ENCODE measurements at regions not wholly inside any gene's neighbourhood (a gene's known extent, or its start where the extent isn't known, plus 50 kb on each side); places are given as distances from the start of the nearest gene placed in this dataset.

DNA sequence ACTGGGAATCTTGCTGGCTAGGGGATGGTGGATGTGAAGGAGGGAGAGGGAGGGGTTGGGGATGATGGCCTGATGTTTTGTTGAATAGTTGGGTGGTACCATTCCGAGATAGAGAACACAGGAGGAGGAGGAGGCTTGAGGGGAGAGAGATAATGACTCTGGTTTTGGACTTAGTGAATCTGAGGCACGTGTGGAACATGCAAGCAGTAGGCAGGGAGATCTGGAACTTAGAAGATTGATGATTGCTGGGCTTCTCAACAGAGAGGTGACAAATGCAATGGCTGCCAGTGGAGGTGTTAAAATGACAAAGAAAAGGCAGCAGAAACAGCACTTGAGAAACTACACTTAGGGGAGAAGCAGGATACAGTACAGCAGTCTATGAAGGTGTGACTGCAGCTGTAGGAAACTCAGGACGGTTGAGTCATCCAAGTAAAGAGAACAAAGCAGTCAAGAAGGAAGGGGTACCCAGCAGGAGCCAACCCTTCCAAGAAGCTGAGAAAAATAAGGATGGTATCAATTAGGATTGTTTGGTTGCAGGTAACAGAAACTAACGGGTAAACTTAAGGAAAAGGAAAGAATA is 186.8 kb upstream of the FOXN2 start:
- Histone ChIP-seq H3K4me1 (peaks cover 0 to 9% (median 0%) of the 10 kb centered on the region in 4 donors), H3K27ac (no peak overlapping the region), H3K27me3 (no peaks in the 10 kb centered on the region), H3K9me3 (no peaks in the 10 kb centered on the region), H3K4me3 (no peak overlapping the region), H3K36me3 (no peaks in the 10 kb centered on the region)
- in situ Hi-C loops (cut with MboI; ENCODE audit: low pct_ligation_motif_present in 1 of 4, low pct_unique_long_range_greater_than_20kb in 1 of 4, low sequenced_read_pairs in 3 of 4): no loop called here
- DNase-seq: no peak
- intact Hi-C loops (cut with DNase I; ENCODE audit: low total_unique reads): no loop called here
- TF ChIP-seq POLR2A (IDR thresholded peaks at IDR 0.05): no peak
- no peak for TF ChIP-seq CTCF (IDR thresholded peaks at IDR 0.05)
- TF ChIP-seq EP300 (IDR thresholded peaks at IDR 0.05; ENCODE audit: low read depth): no peak
- no peak for TF ChIP-seq POLR2AphosphoS5 (IDR thresholded peaks at IDR 0.05)
- WGBS, 2 donors (ENCODE audit: low coverage in 1 of 2): 62 to 67% methylated on average over 4 of the region's 4 CpGs

- no peaks in the 10 kb centered on the region for H3K27me3 ChIP-seq
- DNase-seq: no peak
- intact Hi-C loops (cut with DNase I; ENCODE audit: low total_unique reads) (no loop called here), in situ Hi-C loops (cut with MboI; ENCODE audit: low pct_ligation_motif_present in 1 of 4, low pct_unique_long_range_greater_than_20kb in 1 of 4, low sequenced_read_pairs in 3 of 4) (no loop called here)
- WGBS, 2 donors (ENCODE audit: low coverage in 1 of 2): 80 to 81% methylated on average over 1 of the region's 1 CpG
- H3K27ac ChIP-seq: no peak overlapping the region
- no peak overlapping the region for H3K4me3 ChIP-seq
- TF ChIP-seq POLR2A (IDR thresholded peaks at IDR 0.05) (no peak), CTCF (IDR thresholded peaks at IDR 0.05) (no peak), POLR2AphosphoS5 (IDR thresholded peaks at IDR 0.05) (no peak)
- H3K9me3 ChIP-seq: no peaks in the 10 kb centered on the region
- no peaks in the 10 kb centered on the region for H3K36me3 ChIP-seq
- peaks cover 0 to 9% (median 0%) of the 10 kb centered on the region in 4 donors for H3K4me1 ChIP-seq
Observed at GRCh38 chr2:48129293-48129950, 185.1 kb upstream of the FOXN2 start.

DNA sequence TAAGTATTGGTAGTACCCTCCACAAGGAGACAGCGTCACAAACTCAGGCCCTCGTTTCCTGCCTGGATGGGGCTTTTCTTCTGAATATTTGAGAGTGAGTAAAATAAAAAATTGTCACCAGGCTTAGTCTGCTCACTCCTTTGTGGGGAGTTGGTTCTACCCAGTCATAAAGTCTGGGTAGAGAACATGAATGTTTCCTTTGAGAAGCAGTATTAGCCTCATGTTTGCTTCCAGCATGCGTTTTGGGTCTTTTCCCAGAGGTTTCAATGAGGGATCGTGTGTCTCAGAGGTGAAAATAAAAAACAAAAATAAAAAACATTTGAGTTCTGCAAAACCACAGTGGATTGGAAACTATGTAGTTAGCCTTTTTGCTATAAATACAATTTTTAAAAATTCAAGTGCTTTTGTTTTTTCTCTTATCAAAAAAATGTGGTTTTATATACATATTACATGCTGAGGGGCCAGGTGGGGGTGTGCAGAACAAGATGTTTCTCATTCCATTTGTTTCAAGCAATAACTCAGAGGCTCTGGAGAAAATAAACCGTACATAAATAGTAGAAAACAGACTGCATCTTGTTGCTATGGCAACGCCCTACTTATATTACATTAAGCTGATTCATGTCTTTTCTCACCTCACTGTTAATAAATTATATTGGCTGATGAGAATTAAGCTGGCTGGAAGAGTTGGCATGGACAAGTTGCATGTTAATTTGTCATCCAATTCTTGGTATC is 182.8 kb upstream of the FOXN2 start:
- TF ChIP-seq EP300 (IDR thresholded peaks at IDR 0.05; ENCODE audit: low read depth) (no peak), CTCF (IDR thresholded peaks at IDR 0.05) (no peak), POLR2A (IDR thresholded peaks at IDR 0.05) (no peak), POLR2AphosphoS5 (IDR thresholded peaks at IDR 0.05) (no peak)
- in situ Hi-C loops (cut with MboI; ENCODE audit: low pct_ligation_motif_present in 1 of 4, low pct_unique_long_range_greater_than_20kb in 1 of 4, low sequenced_read_pairs in 3 of 4) (no loop called here), intact Hi-C loops (cut with DNase I; ENCODE audit: low total_unique reads) (no loop called here)
- H3K27me3 ChIP-seq: no peaks in the 10 kb centered on the region
- H3K27ac ChIP-seq: no peak overlapping the region
- no peak for DNase-seq
- H3K9me3 ChIP-seq: no peaks in the 10 kb centered on the region
- WGBS, 2 donors (ENCODE audit: low coverage in 1 of 2): 66 to 67% methylated on average over 6 of the region's 6 CpGs
- peaks cover 0 to 9% (median 0%) of the 10 kb centered on the region in 4 donors for H3K4me1 ChIP-seq
- H3K4me3 ChIP-seq: no peak overlapping the region
- no peaks in the 10 kb centered on the region for H3K36me3 ChIP-seq

GRCh38 chr2:48132271-48132625 is 182.2 kb upstream of the FOXN2 start:
- Histone ChIP-seq H3K4me3 (no peak overlapping the region), H3K27me3 (no peaks in the 10 kb centered on the region), H3K36me3 (no peaks in the 10 kb centered on the region), H3K4me1 (peaks cover 0 to 9% (median 0%) of the 10 kb centered on the region in 4 donors), H3K27ac (no peak overlapping the region), H3K9me3 (no peaks in the 10 kb centered on the region)
- in situ Hi-C loops (cut with MboI; ENCODE audit: low pct_ligation_motif_present in 1 of 4, low pct_unique_long_range_greater_than_20kb in 1 of 4, low sequenced_read_pairs in 3 of 4) (no loop called here), intact Hi-C loops (cut with DNase I; ENCODE audit: low total_unique reads) (no loop called here)
- DNase-seq: no peak
- TF ChIP-seq EP300 (IDR thresholded peaks at IDR 0.05; ENCODE audit: low read depth) (no peak), POLR2A (IDR thresholded peaks at IDR 0.05) (no peak), POLR2AphosphoS5 (IDR thresholded peaks at IDR 0.05) (no peak), CTCF (IDR thresholded peaks at IDR 0.05) (no peak)
- 76 to 89% methylated on average over 3 to 7 of the region's 7 CpGs for whole genome bisulfite sequencing, 2 donors (ENCODE audit: low coverage in 1 of 2)
